Osteoblast (primary cell): ENCODE measurements at regions not wholly inside any gene's neighbourhood (a gene's known extent, or its start where the extent isn't known, plus 50 kb on each side); places are given as distances from the start of the nearest gene placed in this dataset.
A peak's percentile ranks its signal among the peaks of the same experiment; 100 is the strongest.
"Not testable (repeated sequence)": the region's sequence is repeated elsewhere in the genome, so short reads cannot be mapped to it uniquely, and the experiment has no call there.

ENCODE experiments used
- DNase-seq: peaks from one replicate; pipeline ENCODE4 v3.0.0; 2011; ENCODE audit warnings: low spot score, mixed read lengths; ENCODE audit not compliant: insufficient read length; ENCODE audit errors: missing footprints
- H2AFZ ChIP-seq: 2 replicates; pipeline ENCODE4 v1.6.0; 2011; ENCODE audit warnings: mild to moderate bottlenecking, low read length
- H3K27ac ChIP-seq: 2 replicates; pipeline ENCODE4 v1.5.1; 2011; ENCODE audit warnings: mild to moderate bottlenecking, low read depth, low read length, moderate library complexity
- H3K27me3 ChIP-seq: 2 replicates; pipeline ENCODE4 v1.6.0; 2012; ENCODE audit warnings: mild to moderate bottlenecking, control low read depth, inconsistent platforms, low read length, moderate library complexity; ENCODE audit not compliant: insufficient read depth
- H3K36me3 ChIP-seq: 2 replicates; pipeline ENCODE4 v1.5.1; 2011; ENCODE audit warnings: mild to moderate bottlenecking, low read length, control low read depth, moderate library complexity; ENCODE audit not compliant: insufficient read depth
- H3K4me1 ChIP-seq: 2 replicates; pipeline ENCODE4 v1.5.1; 2011; ENCODE audit warnings: mild to moderate bottlenecking, low read length, control low read depth, moderate library complexity; ENCODE audit not compliant: insufficient read depth
- H3K4me2 ChIP-seq: 2 replicates; pipeline ENCODE4 v1.6.0; 2011; ENCODE audit warnings: mild to moderate bottlenecking, low read length; ENCODE audit not compliant: insufficient read depth
- H3K4me3 ChIP-seq: fragments of 200-600 bp; sonication (generic); 3 replicates; pipeline ENCODE4 v1.5.1; 2012; ENCODE audit warnings: mild to moderate bottlenecking, low read length, inconsistent platforms; ENCODE audit not compliant: insufficient read depth
- H3K79me2 ChIP-seq: 2 replicates; pipeline ENCODE4 v1.6.0; 2012; ENCODE audit warnings: mild to moderate bottlenecking, low read length, control low read depth, inconsistent platforms; ENCODE audit not compliant: insufficient read depth
- H3K9me3 ChIP-seq: 2 replicates; pipeline ENCODE4 v1.5.1; 2011; ENCODE audit warnings: low read depth, low read length, control low read depth
- H4K20me1 ChIP-seq: 2 replicates; pipeline ENCODE4 v1.6.0; 2012; ENCODE audit warnings: mild to moderate bottlenecking, low read length, control low read depth; ENCODE audit not compliant: insufficient read depth
- TF ChIP-seq, protein P1 (sequence below): IDR thresholded peaks from 2 replicates; pipeline ENCODE4 v1.5.1; 2011; ENCODE audit warnings: mild to moderate bottlenecking, low read depth, low read length, moderate library complexity; ENCODE audit errors: extremely low read depth

- TF ChIP-seq, protein P1, sequence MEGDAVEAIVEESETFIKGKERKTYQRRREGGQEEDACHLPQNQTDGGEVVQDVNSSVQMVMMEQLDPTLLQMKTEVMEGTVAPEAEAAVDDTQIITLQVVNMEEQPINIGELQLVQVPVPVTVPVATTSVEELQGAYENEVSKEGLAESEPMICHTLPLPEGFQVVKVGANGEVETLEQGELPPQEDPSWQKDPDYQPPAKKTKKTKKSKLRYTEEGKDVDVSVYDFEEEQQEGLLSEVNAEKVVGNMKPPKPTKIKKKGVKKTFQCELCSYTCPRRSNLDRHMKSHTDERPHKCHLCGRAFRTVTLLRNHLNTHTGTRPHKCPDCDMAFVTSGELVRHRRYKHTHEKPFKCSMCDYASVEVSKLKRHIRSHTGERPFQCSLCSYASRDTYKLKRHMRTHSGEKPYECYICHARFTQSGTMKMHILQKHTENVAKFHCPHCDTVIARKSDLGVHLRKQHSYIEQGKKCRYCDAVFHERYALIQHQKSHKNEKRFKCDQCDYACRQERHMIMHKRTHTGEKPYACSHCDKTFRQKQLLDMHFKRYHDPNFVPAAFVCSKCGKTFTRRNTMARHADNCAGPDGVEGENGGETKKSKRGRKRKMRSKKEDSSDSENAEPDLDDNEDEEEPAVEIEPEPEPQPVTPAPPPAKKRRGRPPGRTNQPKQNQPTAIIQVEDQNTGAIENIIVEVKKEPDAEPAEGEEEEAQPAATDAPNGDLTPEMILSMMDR: no peak
- DNase-seq: no peak
- H3K36me3 ChIP-seq: no peaks in the 10 kb centered on the region
These were observed 446.4 kb upstream of the CFAP20DC start for GRCh38 chr3:59496250-59496649.

DNA sequence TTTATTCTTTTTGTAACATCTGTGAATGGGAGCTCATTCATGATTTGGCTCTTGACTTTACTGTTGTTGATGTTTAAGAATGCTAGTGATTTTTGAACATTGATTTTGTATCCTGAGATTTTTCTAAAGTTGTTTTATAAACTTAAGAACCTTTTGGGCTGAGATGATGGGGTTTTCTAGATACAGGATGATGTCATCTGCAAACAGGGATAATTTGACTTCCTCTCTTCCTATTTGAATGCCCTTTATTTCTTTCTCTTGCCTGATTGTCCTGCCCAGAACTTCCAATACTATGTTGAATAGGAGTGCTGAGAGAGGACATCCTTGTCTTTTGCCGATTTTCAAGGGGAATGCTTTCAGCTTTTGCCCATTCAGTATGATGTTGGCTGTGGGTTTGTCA, 445.1 kb upstream of the CFAP20DC start:
- H3K4me1 ChIP-seq, H3K27me3 ChIP-seq, H3K4me3 ChIP-seq, DNase-seq, H3K9me3 ChIP-seq, H3K27ac ChIP-seq, H3K36me3 ChIP-seq, H3K4me2 ChIP-seq, H4K20me1 ChIP-seq, H3K79me2 ChIP-seq, H2AFZ ChIP-seq: not testable (repeated sequence)

More at GRCh38 chr3:59496250-59496649, 446.4 kb upstream of the CFAP20DC start:
- H3K9me3 ChIP-seq: no peaks in the 10 kb centered on the region
- no peaks in the 10 kb centered on the region for H3K79me2 ChIP-seq
- H3K27me3 ChIP-seq: no peaks in the 10 kb centered on the region
- H4K20me1 ChIP-seq: no peaks in the 10 kb centered on the region
- H3K4me3 ChIP-seq: no peak overlapping the region
- no peak overlapping the region for H3K27ac ChIP-seq
- no peaks in the 10 kb centered on the region for H3K4me1 ChIP-seq
- no peak overlapping the region for H3K4me2 ChIP-seq
- H2AFZ ChIP-seq: peak overlapping the region; percentile 35

- TF ChIP-seq, protein P1: no peak
- H2AFZ ChIP-seq: no peak overlapping the region
These were observed 436.7 kb upstream of the CFAP20DC start for GRCh38 chr3:59486520-59486919.

GRCh38 chr3:59483191-59483590, 433.4 kb upstream of the CFAP20DC start:
- no peaks in the 10 kb centered on the region for H4K20me1 ChIP-seq
- H3K4me3 ChIP-seq: no peak overlapping the region
- no peak overlapping the region for H3K4me2 ChIP-seq
- no peak overlapping the region for H2AFZ ChIP-seq
- H3K27me3 ChIP-seq: no peaks in the 10 kb centered on the region
- no peaks in the 10 kb centered on the region for H3K9me3 ChIP-seq
- TF ChIP-seq, protein P1: no peak
- DNase-seq: peak; percentile 22
- peaks cover 21% of the 10 kb centered on the region for H3K4me1 ChIP-seq
- no peak overlapping the region for H3K27ac ChIP-seq
- no peaks in the 10 kb centered on the region for H3K36me3 ChIP-seq
- H3K79me2 ChIP-seq: no peaks in the 10 kb centered on the region

More at GRCh38 chr3:59486520-59486919, 436.7 kb upstream of the CFAP20DC start:
- no peaks in the 10 kb centered on the region for H3K36me3 ChIP-seq
- H4K20me1 ChIP-seq: no peaks in the 10 kb centered on the region
- DNase-seq: no peak
- no peaks in the 10 kb centered on the region for H3K9me3 ChIP-seq
- H3K4me2 ChIP-seq: no peak overlapping the region
- H3K4me1 ChIP-seq: peaks cover 7% of the 10 kb centered on the region
- H3K4me3 ChIP-seq: no peak overlapping the region
- H3K27ac ChIP-seq: no peak overlapping the region
- H3K27me3 ChIP-seq: no peaks in the 10 kb centered on the region
- H3K79me2 ChIP-seq: no peaks in the 10 kb centered on the region
